GM19372 (cell line): ENCODE measurements at regions not wholly inside any gene's neighbourhood (a gene's known extent, or its start where the extent isn't known, plus 50 kb on each side); places are given as distances from the start of the nearest gene placed in this dataset.
A peak's percentile ranks its signal among the peaks of the same experiment; 100 is the strongest.

Source experiments
- ATAC-seq: cut with Tn5 transposase; IDR thresholded peaks from one replicate; pipeline ENCODE4 v1.9.1; 2021; ENCODE audit warnings: mild to moderate bottlenecking, low read depth, moderate library complexity; ENCODE audit not compliant: unreplicated experiment

DNA sequence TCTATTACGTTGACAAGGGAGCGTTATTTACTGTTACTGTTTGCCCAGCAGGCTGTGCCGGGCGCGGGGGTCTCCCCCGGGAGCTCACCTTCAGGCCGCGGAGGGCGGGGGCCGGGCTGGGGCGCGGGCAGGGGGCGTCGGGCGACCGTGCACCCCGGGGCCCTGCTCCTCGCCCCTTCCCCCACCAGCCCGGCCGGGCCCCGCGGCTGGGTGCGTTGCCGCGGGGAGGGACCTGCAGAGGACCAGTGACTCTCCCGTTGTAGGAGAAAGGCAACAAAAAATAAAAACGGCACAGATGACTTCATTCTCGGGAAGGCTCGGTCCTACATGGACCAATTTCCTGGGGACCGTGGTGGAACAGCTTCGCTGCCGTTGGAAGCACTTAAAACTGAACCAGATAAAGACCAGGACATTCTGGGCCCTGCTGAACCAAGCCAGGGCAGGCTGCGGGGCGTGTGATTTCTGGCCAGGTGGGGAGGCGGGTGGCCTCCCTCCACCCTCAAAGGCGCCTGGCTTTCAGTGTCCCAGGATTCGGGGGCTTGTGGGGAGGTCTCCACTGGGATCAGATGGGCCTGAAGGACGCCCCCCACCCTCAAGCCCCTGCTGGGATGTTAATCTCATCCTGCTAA is 57.4 kb downstream of the IGLL1 start:
- no peak for ATAC-seq

DNA sequence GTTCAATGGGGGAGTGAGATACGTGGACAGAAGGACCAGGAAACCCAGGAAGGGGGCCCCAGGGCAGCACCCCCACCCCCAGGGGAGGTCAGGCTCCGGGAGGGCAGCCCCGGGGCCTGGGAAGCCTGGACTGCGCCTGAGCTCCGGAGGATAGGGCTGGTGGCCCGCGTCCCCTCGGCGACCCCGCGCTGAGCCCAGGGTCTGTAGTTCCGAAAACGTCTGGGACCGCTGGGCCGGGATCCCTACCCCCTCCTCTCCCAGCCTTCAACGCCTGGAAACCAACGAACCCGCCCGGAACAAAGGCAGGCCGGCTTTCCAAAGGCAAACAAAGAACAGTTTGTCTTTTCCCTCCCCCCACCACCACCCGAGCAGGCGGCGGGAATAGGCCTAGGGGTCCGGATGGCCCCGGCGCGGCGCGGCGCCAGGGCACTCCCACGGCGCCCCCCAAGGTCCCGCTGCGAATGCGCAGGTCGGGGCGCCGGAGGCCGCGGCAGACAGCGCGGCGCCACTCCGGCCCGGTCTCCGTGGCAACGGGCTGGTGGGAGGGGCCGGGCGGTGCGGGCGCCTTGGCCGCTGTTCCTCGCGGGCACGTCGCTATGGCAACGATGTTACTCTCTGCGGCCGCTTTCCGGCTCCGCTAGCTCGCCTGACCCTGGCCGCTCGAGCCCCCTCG is 58.5 kb downstream of the IGLL1 start:
- ATAC-seq = peak; percentile 57

DNA sequence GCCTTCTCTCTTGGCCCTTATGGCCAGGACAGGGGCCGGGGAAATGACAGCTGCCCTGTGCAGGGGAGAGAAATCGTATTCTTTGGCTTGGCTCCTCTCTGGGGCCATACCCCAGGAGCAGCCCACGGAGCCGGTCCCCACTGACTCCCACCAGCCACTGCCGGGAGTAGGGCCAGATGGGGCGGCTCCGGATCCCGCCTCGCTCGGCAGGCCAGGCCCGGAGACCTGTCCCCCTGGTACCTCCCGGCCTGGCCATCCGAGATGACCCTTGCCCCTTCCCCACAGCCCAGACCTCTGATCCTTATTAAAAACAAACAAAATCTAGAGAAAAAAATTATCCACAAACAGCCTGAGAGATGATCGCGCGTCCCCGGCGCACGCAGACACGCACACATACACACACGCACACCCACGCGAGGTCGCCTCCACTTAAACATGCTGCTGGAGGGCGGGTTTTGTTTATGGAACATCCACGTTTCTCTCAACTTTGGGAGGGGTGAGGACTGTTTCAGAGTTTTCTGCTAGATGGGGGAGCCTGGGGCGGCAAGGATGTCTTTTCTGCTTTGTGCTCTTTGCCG is 59.1 kb downstream of the IGLL1 start:
- ATAC-seq = no peak

DNA sequence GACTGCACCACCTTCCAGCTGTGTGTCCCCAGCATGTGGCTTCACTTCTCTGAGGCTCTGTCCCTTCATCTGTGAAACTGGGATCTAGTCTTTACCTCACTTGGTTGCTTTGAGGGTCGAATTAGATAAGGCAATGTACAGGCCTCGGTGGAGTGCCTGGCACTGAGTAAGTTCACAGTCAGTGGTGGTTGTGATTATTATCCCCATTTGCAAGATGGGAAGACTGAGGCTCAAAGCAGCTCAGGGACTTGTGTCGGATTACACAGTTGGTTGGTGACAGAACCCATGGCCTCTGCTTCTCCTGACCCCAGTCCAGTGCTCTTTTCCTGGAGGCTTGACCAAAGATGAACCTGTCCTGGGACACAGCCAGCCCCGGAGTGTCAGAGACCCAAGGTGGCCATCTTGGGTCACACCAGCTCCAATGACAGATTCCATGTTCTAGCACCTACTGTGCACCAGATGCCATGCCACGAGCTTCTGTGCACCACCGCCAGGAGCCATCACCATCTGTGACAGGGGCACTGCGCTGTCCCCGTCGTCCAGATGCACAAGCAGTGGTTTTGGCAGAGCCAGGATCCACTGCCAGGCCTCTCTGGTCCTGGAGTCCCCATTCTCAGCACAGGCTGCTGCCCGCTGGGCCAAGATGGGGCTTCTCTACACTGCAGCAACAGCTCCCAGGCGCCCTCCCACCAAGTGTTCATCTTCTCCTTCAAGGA is 60.5 kb downstream of the IGLL1 start:
- ATAC-seq = no peak

DNA sequence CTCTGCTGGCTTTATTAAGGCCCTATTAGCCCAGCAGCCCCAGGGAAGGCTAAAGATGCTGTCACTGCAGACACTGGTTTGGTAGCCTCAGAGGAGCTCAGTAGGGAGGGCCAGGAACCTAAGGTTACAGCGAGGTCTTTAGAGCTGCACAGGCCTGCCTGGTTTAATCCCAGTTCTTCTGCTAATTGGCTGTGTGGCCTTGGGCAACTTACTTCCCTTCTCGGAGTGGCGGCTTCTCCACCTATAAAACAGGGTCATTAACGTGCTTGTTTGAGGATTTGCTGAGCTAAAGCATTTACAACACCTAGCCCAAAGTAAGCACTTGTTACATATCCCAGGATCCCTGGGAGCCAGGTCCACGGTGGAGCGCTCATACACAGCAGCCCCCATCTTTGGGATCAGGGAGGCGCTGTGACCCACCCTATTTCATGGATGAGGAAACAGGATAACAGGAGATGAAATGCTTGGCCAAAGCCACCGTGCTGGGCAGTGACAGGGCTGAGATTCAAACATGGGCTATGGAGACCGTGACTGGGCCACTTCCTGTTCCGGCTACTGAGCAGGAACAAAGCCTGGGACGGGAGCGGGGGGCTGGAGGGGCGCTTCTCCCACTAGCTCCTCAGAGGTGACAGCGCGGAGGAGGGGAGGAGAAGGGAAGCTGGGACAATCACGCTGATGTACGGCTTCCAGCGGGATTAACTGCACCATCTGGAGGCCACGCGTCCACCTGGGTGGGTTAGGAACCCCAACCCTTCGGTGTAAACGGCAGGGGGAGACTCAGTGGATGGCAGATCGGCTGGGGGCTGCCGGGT is 61.5 kb downstream of the IGLL1 start:
- no peak for ATAC-seq

DNA sequence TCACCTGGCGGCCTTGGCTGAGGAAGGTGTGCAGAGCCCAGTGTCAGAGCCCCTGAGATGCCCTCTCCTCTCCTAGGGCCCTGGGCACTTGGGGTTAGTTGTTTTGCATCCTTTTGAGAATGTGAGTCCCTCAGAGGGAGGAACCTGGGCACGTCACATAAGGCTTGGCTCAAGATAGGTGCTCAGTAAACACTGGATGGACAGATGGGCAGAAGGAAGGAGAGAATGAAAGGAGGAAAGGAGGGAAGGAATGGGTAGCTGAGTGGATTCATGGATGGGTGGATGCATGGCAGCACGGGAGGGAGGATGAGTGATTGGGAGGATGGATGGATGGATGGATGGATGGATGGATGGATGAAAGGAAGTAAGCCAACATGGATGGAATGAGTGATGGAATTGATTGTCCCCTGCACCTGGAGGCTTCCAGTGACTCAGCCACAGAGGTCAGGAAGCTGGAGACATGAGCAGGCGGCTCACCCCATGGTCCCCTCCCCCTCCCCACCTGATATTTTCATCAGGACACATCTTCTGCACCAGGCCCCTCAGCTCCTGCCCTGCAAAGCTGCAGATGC is 62.2 kb downstream of the IGLL1 start:
- ATAC-seq = no peak

DNA sequence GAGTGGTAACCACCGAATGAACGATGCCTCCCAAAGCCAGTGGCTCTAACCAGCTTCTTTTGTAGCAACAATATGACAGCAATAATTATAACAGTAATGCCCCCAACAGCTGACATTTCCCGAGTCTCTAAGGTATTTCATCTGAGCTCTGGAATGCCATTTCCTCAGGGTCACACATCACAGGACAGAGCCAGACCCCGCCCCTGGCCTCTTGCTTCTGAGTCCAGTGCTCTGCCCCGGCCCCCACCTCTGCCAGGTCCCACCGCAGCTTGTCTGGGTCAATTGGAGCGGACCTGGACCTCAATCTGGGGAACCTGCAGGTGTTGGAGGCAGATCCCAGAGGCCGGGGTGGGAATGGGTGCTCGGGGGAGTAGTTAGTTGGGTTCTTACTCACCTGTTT is 63.8 kb downstream of the IGLL1 start:
- no peak for ATAC-seq

DNA sequence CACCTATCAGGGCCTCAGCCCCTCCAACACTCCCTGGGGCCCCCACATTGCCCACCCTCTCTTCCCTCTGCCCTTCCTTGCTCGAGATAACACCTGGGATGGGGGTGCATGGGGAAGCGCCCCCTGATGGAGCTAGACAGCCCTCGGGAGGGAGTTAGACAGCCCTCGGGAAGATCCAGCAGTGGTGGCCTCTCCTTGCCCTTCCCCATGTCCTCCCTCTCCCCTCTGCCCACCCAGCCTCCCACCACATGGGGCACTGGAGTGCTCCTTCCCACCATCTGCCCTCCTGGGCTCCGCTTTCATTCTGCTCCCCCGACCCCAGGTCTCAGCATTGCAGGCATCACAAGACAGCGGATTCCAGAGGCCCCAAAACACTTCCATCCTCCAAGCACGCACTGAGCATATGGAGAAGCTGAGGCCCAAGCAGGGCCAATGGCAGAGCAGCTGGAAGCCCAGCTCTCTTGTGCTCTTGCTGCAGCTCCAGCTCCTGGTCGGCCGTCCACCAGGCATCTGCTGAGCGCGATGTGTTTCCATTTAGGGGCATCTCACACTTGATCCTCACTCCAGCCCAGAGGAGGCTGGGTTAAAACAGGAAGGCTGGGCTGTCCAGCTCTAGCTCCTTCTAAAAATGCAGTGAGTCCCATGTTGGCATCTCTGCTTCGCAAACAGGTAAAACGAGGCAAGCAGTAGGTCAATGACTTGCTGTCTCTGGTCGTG is 65.6 kb downstream of the IGLL1 start:
- no peak for ATAC-seq

DNA sequence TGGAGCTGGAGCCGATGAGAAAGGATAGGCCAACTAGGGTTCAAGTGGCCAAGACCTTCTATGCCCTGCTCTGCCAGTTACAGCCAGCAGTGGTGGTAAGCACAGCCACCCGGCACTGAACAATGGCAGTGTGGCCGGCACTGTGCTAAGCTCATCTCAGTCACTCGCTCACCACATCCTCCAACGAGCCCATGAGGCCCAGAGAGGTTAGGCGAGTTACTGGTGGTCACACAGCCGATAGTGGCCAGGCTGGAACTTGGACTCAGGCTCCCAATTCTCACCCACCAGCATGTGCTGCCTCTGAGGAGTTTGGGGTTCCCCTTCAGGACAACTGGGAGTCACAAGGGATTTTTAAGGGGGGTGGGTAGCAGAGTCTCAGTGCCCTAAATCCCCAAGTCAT is 66.4 kb downstream of the IGLL1 start:
- no peak for ATAC-seq

DNA sequence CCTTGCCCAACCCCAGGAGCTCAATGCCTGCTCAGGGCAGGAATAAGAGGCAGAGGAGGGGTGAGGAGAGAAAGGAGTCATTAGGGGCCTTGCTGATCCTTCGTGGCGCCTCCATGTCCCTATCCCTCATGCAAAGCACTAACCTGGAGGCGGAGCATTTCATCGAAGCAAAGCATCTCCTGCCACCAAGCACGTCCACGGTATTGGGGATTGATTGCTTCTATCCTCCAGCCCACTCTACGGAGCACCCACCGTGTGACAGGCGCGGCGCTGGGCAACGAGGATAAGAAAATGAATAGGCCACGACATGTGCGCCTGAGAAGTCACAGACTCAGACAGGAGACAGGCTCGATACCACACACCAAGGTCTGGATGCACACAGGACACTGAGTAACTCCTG is 67.0 kb downstream of the IGLL1 start:
- no peak for ATAC-seq

DNA sequence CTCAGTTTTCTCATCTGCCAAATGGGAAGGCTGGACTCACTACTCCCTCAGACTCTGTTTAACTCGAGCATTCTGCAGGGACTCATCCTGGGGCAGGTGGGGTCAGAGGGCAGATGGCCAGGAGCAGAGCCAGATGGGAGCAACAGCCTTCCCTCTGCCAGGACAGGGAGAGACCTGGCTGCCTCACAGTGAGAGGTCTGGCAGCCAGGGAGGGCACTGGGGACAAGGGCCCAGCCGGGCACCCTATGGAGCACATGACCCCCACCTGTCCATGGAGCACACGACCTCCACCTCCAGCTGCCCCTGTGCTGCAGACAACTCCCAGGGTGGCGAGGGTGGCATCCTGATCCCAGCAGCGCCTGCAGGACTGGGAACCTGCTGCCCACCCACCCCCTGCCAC is 67.4 kb downstream of the IGLL1 start:
- ATAC-seq = no peak

DNA sequence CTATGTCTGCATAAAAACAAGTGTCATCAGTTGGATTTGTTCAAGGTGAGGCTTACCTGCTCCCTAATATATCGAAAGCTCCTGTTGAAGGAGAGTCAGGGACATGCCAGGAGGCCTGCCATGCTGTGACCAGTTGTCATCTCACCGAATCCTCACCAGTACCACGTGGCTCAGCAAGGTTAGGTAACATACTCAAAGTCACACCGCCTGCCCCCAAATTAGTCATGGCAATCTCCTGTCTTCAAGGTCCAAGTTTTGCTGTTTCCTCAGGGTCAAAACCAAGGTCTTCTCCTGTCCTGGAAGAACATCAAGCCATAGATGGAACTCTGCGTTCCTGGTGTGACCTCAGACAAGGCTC is 67.8 kb downstream of the IGLL1 start:
- no peak for ATAC-seq

DNA sequence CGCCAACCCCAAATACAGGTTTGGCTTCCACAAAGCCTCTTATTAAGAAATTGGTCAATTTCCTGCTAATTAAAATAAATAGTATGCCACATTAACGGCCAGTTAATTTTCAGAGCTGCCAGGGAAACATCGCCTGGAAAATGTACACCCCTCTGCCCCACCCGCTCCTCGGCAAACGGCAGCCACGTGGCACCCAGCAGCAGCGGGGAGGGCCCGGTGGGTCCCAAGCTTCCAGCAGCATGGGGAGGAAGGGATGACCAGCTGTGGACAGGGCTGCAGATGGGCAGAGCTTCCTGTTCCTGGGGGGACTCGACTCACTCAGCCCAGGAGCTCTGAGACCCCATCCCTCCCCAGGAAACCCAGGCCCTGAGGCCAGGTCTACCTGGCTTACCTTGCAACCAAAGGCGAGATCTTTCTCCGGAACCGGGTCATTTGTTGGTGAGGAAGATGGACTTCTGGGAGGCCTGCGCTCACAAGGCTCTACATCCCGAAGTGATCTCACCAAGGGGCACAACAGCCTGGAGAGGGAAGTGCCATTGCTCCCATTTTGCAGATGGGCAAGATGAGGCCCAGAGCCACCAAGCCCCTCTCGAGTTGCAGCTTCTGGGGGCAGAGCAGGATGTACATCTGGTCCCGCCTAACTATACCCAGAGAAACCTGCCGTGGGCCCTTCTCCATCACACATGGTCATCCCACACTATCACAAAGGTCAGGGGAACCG is 68.3 kb downstream of the IGLL1 start:
- no peak for ATAC-seq

DNA sequence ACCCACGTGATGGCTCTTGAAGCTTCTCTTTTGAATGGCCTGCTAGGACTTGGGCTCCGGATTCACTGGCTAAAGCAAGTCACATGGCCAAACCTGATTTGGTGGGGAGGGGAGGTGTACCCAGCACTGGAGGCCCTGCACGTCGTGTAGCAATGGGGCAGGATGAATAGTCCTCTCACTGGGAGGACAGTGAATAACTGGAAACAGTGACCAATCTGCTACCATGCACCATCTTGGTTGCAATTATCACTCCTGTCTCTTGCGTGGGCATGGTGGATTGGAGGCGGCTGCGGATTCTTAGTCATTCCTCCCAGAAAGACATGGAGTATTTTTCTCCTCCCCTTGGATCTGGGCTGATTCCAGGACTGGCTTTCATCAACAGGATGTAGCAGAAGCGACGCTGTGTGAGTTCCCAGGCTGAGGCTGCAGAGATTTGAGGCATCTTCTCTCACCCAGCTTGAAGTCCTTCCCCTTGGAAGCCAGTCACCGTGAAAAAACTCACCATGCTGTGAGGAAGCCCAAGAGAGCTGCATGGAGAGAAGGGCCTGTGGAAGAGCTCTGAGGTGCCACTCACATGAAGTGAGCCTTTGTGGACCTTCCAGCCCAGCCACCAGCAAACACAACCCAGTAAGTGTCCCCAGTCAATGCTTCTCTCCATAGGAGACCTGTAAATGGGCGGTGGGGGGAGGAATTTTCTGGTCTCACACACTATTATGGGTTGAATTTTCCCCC is 70.4 kb downstream of the IGLL1 start:
- no peak for ATAC-seq

DNA sequence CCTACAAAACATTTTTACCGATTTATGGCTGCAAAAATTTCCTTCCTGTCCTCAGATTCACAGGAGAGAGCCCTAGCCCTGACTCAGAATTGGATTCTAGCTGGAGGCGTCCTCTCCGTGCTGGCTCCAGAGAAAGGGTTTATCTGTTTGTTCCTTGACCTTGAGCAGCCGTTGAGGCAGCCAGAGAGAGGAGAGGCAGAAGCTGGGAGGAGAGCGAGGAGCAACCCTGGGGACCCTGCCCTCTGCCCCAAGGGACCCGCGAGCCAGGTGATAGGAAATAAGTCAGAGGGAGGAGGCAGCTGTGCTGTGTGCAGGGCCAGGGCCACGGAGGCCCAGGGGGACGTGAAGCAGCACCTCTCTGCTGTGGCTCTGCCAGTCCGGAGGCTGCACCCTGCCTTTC is 75.6 kb downstream of the IGLL1 start:
- ATAC-seq = no peak

DNA sequence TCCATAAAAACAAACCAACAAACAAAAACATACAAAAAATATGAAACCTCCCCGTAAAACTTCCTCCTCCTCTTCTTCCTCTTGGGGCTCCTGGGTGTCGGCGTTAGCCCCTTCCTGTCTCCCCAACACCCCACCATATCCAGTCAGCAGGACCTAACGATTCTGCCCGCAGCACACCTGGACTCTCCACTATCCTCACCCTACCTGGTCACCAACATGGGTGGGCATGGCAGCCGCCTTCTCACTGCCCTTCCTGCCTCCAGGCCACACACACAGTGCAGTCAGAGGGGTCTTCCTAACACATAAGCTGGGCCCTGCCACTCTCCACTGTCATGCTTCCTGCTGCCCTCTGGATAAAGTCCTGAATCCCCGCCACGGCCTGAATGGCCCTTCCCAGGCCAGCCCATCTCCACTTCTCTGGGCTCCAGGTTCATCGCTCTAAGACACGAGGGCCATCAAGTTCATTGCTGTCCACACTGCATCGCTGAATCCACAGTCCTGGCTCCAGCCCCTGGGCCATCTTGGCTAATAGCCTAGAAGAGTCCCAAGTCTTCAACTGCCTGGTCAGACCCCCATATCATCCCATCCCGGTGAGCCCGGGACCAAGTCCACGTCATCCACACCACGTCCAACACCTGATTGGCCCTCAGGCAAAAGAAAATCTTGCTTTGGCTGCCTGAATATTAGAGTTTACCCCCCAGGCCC is 76.2 kb downstream of the IGLL1 start:
- ATAC-seq = no peak

DNA sequence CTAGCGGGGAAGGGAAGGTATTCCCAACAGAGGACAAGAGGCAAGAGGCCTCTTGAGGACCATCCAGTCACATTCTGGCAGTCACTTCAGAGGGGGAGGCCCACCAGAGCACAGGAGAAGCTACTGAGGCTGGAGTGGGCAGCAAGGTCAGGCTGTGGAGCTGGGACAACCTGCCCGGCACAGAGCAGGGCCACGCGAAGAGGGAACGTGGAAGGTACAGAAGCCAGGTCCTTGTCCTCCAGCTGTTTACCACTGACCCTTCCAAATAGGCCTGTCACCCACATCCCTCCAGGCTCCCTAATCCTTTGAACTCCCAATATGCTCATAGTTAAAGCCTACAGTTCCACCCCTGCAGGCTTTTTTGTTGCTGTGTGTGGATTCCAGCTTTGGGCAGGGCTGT is 76.9 kb downstream of the IGLL1 start:
- no peak for ATAC-seq

DNA sequence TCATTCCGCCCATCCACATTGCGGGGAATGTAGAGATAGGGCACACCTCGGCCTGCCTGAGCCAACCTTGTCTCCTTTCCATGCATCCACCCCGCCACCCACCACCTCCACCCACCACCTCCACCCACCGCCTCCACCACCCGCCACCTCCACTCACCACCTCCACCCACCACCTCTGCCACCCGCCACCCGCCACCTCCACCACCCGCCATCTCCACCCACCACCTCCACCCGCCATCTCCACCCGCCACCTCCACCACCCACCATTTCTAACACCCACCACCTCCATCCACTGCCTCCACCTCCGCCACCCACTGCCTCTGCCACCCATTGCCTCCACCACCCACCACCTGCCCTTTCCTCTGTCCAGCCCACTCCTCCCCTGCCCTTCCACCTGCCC is 78.4 kb downstream of the IGLL1 start:
- no peak for ATAC-seq
